HuH-7.5 (cell line): ENCODE measurements at regions not wholly inside any gene's neighbourhood (a gene's known extent, or its start where the extent isn't known, plus 50 kb on each side); places are given as distances from the start of the nearest gene placed in this dataset.
A peak's percentile ranks its signal among the peaks of the same experiment; 100 is the strongest.

Source experiments
- DNase-seq: peaks from one replicate; pipeline ENCODE4 v3.0.0; 2011; ENCODE audit warnings: low spot score

DNA sequence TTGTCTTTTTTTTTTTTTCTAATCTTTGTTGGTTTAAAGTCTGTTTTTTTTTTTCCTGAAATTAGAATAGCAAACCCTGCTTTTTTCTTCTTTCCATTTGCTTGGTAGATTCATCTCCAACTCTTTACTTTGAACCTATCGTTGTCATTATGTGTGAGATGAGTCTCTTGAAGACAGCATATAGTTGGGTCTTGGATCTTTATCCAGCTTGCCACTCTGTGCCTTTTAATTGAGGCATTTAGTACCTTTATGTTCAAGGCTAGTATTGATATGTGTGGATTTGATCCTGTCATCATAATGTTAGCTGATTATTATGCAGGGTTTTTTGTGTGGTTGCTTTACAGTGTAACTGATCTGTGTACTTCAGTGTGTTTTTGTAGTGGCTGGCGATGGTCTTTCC is 383.8 kb downstream of the MAN2A1 start:
- DNase-seq: no peak

DNA sequence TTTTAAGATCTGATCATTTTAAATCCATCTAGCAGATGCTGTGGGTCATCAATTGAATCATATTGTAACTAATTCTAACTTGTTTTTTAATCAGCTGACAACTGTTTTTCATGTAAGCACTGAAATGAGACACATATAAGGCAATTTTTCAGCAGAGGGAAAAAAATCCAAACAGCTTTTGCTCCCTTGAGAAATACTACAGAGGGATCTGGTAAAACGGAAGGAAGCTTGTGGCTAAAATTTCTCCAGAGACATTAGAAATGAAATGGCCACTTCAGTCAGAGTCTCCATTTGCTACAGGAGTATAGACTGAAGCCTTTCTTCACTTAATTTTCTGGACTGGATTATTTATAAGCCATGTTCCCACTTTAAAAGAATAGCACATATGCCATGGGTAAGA is 385.9 kb downstream of the MAN2A1 start:
- DNase-seq: no peak

DNA sequence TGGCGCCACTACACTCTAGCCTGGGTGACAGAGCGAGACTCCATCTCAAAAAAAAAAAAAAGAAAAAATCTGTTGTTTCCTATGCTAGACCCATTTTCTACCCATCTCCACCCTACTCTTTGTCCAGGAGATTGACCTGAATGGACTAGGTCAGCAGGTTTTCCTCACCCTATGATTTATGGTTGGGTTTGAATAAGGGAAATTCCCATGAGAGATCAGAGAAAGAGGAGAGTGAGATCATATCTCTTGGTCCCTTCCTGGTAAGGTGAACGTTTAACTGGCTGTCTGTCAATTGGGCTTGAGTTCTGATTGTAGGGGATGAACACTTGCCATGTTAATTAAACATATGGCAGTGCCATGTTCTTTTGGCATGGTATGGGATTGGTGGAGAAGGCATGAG is 387.4 kb downstream of the MAN2A1 start:
- no peak for DNase-seq

DNA sequence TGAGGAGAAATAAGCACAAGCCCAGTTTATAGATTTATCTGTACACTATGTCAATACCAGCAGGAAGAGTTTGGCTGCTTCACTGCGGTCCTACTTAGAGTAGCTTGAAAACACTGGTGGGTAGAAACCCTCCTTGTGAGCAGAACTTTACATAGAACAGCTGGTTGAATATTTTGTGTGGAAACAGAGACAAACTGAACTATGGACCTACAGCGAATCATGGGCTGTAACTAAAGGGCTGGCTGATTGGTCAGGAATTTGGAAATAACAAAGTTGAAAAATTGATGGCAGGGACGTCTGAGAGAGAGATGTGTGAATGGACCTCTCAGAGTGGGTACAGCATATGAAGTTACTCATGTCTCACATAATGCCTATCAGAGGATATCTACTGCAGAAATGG is 392.5 kb downstream of the MAN2A1 start:
- no peak for DNase-seq

DNA sequence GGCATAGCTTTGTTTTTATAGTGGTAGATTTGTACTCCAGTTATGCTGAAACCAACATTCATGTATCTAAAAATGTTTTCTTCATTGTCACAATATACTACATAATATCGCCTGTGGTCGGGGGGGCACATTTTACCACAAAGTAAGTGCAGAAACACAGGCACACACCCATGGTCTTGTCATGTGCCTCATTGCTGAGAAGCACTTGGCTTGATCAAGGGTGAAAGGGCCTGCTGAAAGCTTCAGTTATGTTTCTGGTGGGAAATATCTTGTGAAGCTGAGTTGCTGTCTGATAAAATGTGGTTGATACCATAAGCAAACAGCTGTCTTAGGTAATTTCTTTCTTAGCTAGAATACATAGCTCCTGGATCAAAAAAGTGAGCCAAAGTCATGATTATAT is 393.1 kb downstream of the MAN2A1 start:
- DNase-seq: no peak

DNA sequence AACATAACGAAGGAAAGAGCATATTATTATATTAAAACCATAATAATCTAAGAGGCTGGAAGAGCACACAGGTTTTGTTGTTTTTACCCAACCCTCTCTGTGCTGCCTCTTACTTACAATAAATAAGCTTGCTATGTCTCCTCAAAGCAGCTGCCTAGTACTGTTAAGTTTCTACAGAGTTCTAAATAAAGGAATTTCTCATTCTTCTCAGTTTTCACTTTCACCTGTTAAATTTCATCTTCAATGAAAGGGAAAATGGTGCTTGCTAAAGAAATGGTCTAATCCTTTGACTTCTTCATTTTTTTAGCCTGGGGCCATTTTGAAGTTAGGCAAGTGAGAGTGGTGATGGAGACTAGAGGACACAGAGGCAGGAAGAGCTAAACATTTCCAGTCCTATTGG is 396.1 kb downstream of the MAN2A1 start:
- no peak for DNase-seq

DNA sequence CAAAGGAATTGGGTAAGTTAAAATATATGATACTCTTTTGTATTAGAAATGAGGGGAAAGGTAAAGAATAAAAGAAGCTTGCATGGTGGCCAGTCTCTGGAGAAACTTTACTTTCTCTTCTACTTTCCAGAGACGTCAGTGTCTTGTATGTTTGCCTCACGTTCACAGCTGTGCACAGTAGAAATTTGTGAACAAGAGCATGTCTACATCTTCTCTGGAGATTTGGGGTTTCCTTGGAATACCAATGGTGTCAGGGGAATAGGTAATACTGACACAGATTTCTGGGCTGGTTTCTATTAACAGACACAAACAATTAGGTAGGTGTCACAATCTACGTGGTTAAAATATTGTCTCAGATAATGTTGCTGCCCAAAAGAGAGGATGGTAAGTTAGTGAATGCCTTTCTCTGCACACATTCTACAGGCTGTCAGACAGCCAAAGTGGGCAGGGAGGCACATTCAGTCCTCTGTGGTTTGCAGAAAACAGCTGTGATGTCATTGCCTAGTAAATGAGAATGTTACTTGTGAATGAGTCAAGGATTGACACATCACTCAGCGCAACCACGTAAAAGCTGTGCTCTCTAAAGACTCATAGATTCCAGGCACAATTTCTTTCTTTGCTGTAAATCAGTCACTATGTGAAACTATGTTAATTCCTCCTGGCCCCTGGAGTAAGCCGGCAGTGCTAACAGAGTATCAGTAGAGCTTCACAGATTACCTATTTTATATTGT is 397.1 kb downstream of the MAN2A1 start:
- no peak for DNase-seq

DNA sequence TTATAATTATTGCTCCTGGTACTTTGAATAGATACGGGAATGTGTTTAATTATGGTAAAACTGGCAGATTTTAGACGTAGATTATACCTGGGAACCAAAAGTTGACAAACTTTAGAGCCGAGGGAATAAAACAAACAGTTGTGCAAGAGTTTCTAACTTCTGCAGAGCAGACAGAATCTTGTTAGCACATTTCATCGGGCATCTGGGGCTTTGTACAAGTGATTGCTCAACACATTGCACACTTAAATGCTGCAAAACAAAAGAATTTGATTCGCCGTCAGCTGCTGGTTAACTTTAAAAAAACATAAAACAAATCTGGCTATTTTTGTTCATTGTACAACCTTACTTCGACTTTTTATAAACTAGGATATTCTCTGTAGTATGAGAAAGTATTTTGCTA is 398.1 kb downstream of the MAN2A1 start:
- DNase-seq: no peak

DNA sequence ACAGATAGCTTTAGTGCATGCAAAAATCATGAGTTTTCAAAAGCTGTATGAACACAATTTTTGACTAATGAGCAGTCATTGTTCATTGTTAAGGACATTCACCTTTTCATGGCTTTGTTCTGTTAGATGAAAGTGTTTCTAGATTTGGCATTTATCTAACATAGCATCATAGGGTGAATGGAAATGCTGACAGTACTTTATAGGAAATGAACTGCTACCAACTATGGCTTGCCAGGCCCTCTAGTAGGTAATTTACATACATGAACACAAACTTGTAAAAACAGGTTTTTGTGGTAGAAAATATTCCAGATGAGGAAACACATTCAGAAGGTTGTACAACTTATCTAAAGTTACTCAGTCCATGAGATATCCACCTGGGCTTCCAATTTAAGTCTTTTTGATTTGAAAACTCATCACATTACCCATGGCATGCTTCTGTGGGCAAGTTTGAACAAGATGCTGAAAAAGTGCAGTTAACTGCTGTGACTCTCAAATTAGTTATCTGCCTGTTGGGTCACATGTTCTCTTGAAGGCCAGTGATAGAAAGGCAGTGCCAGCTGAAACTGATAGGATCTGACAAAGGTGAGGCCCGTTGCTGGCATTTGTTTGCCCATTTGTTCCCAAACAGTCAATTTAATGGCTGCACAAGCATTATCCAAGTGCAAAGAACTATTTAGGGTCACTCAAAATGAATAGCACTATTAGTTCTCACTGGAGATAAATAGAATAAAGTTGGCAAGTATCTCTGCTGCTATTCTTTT is 399.1 kb downstream of the MAN2A1 start:
- no peak for DNase-seq

DNA sequence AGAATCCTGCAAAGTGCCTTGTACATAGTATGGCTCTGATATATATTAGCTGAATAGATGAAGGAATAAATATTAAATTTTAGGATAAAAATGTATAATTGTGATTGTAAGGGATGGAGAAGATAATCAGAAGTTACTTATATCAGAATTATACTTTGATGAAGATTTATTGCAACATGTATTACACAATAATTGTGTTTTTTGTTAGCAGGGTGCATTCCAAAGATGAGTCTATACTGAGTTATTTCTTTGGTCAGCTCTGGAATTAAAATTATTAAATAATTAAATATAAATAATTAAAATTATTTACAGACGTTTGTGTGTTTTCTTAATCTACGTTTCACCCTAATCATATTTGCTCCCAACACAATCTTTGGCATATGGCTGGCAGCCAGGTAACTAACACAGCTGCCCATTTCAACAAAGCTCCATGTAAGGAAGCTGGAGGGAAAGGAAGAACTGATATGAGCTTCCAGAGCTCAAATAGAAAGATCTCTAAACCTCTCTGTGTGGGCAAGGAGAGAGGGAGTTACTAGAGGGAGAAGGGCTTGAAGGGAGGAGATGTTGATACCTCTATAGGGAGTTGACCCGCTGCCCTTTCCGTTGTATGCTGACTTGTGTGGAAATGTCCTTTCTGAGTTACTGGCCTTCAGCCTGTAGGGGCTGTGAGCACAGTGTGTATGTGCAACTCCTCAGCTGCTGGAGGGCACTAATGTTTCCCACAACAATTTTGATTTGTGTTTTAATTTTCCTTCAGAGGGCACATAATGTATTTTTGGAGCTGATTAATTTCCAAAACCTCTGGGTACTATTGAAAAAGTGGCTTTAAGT is 403.4 kb downstream of the MAN2A1 start:
- no peak for DNase-seq

DNA sequence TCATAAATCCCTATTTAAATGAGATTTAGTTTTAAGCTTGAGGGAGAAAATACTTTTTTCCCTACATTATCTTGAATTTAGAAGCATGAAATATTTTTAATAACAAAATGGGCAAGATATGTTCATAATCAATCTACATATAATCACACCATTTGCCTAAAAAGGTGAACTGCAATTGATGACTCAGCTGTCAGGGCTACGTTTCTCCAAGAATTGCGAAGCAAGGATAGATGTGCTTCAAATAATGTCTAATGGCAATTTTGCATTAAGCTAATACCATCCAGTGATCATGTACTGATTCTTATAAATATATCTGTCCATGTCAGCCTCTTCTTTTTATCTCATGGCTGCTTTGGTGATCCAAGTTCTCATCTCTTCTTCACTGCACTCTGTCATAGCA is 404.4 kb downstream of the MAN2A1 start:
- no peak for DNase-seq

DNA sequence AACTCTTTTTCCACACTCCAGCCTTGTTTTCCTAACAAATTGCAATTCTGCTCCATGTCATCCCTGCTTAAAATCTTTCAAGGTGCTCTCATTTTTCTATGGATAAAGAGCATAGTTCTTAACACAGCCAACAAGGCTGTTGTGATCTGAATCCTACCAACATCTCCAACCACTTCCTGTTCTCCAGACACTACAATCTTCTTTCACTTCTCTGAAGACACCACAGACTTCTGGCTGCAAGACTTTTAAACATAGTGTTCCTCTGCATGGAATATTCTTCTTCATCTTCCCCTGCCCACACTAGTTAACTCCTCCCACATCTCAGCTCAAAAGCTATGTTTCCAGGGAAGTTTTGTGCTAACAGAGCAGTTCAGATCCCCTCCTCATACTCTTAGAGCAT is 404.8 kb downstream of the MAN2A1 start:
- DNase-seq: no peak

DNA sequence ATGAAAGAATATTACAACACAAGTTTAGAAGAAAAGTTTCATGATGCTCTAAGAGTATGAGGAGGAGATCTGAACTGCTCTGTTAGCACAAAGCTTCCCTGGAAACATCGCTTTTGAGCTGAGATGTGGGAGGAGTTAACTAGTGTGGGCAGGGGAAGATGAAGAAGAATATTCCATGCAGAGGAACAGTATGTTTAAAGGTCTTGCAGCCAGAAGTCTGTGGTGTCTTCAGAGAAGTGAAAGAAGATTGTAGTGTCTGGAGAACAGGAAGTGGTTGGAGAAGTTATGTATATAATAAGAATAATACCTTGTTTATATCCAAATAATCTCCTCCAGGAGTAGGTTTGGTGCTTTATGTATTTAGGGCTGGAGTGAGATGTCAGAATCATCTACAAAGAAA is 406.7 kb downstream of the MAN2A1 start:
- no peak for DNase-seq

DNA sequence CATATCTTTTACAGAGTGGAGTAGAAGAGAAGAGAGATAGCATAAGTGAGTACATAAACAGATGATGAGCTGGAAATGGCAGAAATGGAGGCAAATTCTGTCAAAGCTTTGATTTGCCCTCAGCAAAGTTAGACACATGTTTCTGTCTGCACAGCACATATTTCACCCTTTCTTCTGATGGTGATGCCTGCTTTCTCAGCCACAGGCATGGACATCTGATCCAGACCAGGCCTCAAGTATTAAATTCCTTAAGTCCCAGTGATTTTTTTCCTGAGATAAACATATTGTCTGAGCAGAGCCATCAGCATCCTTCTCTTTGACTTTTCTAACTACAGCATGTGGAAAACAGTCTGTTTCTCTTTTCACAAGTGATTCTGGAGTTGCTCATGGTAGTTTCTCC is 409.8 kb downstream of the MAN2A1 start:
- DNase-seq: no peak

DNA sequence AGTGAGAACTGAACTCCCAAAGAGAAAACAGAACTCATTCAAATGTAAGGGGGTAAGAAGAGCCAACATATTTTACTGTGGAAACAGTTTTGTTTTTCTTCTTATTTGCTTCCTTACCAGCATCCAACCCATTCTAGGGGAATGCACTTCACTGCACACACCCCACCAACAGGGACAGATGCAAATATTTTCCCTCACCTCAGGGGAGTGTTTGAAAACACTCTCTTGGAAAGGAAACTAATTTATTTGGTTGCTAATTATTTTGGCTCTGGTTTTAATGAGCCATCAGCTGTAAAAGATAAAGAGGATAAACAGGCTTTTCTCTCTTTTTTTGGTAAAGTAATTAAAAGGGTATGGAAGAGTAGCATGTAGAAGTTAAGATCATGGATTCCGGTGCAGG is 413.4 kb downstream of the MAN2A1 start:
- DNase-seq: no peak

DNA sequence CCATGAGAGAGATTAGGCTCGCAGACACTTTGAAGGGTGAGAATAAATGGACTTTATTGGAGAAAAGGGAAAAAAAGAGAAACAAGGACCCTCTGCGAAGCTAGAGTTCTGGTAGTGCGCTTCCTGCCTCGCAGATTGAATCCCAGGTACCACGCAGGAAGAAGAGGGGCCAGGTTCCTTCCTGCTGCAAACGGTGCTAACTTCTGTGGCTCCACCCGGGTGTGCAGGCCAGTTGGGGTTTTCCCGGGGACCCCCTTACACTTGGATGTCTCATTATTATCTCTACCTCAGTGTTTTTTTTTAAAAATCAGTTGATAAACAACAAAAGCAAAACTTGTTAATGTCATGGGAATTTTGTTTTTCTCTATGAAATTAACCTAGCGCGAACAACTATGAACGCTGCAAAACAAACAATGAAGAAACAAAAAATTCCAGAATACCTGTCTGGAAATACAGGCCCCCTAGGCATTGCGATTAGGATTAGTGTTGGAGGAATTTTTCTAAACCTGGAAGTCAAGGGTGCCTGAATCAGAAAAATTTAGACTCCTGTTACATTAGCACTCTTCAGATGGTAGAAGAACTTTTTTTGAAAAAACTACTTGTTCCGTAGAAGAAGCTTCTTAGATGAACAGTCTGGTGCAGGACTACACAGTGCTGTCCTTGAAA is 414.5 kb downstream of the MAN2A1 start:
- no peak for DNase-seq

DNA sequence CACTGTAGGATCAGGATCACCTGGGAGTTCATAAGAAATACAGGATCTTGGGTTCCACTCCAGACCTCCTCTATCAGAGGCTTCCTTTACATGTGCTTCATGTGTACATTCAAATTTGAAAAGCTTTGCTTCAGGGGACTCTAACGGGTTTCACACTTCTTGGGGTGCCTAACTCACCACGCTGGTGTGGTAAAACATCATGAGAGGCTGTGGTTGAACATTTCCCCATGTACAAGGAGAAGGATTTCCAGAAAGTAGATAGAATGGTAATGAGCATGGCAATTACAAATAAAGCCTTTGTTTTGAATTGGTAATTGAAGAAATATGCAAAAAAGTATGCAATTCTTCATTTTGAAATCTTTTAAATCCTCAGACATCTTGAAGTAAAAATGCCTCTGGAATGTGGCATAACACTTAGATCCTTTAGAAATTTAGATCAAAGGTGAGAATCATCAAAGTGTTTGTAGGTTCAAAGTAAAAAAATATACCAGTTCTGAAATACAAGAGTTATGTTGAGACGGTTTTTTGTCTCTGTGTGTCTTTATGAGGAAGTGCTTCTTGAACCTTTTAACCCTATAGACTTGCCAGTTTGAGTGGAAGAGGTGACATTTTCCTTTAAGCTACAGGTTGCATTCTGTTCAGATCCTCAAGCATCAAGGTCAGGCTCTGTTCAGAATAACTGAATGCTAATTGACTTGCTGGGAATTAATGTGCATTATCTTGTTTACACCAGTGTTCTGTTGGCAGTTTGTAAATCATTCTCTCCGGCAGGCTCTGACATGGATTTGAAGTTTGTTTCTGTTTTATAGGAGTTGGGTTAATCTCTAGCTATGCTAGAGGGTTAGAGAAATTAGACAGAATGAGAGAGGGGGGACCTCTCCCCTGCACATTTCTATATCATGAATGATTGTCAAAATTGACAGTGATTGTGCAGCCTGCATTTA is 415.3 kb downstream of the MAN2A1 start:
- no peak for DNase-seq

DNA sequence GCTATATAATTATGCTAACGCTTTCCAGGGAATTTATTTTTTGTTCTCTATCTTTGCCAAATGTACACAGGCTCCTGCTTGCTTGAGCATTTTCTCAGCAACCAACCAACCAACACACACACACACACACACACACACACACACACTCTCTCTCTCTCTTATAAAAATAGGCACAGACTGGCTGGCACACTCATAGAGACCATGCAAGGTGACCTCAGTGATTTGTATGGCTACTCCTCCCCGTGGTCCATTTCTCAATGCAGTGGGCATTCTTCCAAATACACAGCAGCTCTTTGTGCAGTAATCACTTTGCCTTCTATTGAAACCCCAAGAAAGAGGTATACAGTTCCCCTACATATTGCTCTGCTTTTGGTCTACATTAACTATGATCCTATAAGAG is 416.0 kb downstream of the MAN2A1 start:
- DNase-seq: no peak

DNA sequence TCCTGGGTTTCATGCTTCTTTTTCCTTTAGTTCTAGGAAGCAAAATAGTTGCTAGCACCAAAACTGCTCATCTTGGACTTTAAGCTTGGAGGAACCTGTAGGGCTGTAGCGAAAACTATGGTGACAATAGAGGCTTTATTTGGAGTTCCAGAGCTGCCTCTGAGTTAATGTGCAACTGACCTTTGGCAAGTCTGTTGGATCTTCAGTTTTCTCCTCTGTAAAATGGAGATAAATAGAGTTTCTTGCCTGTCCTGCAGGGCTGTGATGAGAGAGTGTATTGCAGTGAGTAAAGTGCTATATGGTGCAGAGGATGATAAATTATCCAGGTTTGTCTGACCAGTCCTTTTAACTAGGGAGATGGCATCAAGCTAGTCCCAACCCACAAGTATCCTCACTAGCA is 417.0 kb downstream of the MAN2A1 start:
- no peak for DNase-seq

DNA sequence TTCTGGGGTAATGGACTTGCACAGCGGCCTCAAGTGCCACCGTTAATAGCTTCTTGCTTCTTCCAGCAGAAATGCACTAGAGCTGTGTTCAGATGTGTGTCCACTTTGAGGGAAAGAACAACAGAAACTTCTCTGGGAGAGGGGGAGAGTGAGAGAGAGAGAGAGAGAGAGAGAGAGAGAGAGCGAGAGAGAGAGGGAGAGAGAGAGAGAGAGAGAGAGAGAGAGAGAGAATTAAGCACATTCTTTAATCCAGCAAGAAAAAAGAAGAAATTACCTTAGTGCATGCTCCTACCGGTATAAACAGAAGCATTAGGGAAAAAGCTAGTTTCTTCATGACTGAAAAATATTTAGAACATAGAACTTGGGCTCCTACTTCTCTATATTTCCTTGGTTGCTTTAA is 418.8 kb downstream of the MAN2A1 start:
- no peak for DNase-seq

DNA sequence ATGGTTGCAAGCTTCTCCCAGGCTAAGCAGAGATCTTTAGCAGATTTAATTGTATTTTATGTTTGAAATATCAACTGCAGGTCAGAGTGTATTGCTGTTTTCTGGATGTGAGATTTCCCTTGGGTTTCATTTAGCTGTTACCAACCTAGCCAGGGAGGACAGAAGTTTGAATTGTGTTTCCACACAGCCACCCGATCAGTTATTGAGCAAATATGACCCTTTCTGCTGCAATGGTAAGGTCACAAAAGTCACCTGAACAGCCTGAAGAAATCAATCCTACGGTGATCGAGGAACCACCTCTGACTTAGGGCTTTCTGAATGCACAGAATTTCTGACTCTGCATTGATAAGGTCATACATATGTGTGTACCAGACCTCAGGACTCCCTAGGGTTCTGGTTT is 419.9 kb downstream of the MAN2A1 start:
- DNase-seq: peak; percentile 40
